ENCODE measurements at regions not wholly inside any gene's neighbourhood (a gene's known extent, or its start where the extent isn't known, plus 50 kb on each side); places are given as distances from the start of the nearest gene placed in this dataset.

DNA sequence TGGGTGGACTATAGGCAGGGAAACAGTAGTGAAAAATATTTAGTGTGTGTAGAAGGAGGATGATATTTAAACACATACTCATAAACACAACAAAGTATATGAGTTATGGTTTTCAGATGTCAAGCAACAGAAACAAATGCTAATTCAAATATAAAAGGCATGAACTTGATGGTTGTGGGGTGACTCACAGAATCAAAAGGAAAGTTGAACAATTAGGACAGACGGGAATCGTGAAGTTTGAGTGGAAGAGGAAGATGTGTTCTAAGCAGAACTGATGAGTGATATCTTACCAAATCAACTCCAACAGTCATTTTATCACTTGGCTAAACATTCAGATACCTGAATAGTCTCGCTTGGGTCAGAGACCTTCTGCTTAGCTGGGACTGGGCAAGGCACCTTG is 53.6 kb upstream of the ITGA6 start:
- TF ChIP-seq, protein P1, sequence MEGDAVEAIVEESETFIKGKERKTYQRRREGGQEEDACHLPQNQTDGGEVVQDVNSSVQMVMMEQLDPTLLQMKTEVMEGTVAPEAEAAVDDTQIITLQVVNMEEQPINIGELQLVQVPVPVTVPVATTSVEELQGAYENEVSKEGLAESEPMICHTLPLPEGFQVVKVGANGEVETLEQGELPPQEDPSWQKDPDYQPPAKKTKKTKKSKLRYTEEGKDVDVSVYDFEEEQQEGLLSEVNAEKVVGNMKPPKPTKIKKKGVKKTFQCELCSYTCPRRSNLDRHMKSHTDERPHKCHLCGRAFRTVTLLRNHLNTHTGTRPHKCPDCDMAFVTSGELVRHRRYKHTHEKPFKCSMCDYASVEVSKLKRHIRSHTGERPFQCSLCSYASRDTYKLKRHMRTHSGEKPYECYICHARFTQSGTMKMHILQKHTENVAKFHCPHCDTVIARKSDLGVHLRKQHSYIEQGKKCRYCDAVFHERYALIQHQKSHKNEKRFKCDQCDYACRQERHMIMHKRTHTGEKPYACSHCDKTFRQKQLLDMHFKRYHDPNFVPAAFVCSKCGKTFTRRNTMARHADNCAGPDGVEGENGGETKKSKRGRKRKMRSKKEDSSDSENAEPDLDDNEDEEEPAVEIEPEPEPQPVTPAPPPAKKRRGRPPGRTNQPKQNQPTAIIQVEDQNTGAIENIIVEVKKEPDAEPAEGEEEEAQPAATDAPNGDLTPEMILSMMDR (IDR thresholded peaks at IDR 0.05): no peak
- no peak for TF ChIP-seq POLR2A (IDR thresholded peaks at IDR 0.05; ENCODE audit: low read depth)
- no peak for TF ChIP-seq POLR2AphosphoS5 (IDR thresholded peaks at IDR 0.05)
